ENCODE measurements at regions not wholly inside any gene's neighbourhood (a gene's known extent, or its start where the extent isn't known, plus 50 kb on each side); places are given as distances from the start of the nearest gene placed in this dataset.

GRCh38 chr12:77366616-77367015, 301.2 kb upstream of the E2F7 start:
- intact Hi-C loops (cut with micrococcal nuclease): no loop called here
- POLR2A ChIA-PET: no interaction called here
- Histone ChIP-seq H3K4me3 (replicated peaks in 1 of 3; ENCODE audit: insufficient read depth in 1 of 3, low read depth in 1 of 3, low read length in 3 of 3) (no peak overlapping the region), H3K4me1 (ENCODE audit: control insufficient read depth, extremely low read depth, insufficient read depth, low read length) (no peaks in the 10 kb centered on the region), H3K9me1 (replicated peaks; ENCODE audit: control insufficient read depth, extremely low read depth, insufficient read depth, low read length) (no peaks in the 10 kb centered on the region), H3K4me2 (ENCODE audit: insufficient read depth, low read length) (no peak overlapping the region), H3K9me3 (replicated peaks; ENCODE audit: control insufficient read depth, insufficient read depth, low read length) (no peaks in the 10 kb centered on the region), H3K27ac (ENCODE audit: insufficient read depth, low read depth, low read length) (no peak overlapping the region), H3K27me3 (ENCODE audit: control insufficient read depth in 2 of 2, insufficient read depth in 2 of 2, low read length in 2 of 2) (no peaks in the 10 kb centered on the region), H2AFZ (ENCODE audit: low read depth, low read length) (no peak overlapping the region), H4K20me1 (replicated peaks; ENCODE audit: control insufficient read depth, extremely low read depth, insufficient read depth, low read length) (no peaks in the 10 kb centered on the region), H3K36me3 (ENCODE audit: control insufficient read depth in 2 of 2, extremely low read depth in 1 of 2, insufficient read depth in 2 of 2, low read length in 2 of 2) (no peaks in the 10 kb centered on the region), H3K79me2 (ENCODE audit: control insufficient read depth, insufficient read depth, low read length) (no peaks in the 10 kb centered on the region), H3K9ac (replicated peaks; ENCODE audit: extremely low read depth, insufficient read depth, low read length) (no peak overlapping the region)
- DNase-seq (ENCODE audit: low read depth, low spot score): no peak
- CTCF ChIA-PET: no interaction called here
- BruUV-seq (replicated peaks): no TSS peak
- dilution Hi-C loops (cut with MboI; ENCODE audit: extremely low pct_ligation_motif_present, low sequenced_read_pairs): no loop called here
- FAIRE-seq: no peak
- TF ChIP-seq POLR2AphosphoS5 (IDR thresholded peaks at IDR 0.05; ENCODE audit: insufficient read depth, low read depth, low read length) (no peak), FOS (IDR thresholded peaks at IDR 0.05; ENCODE audit: borderline replicate concordance, insufficient read depth, low read length) (no peak), JUN (IDR thresholded peaks at IDR 0.05; ENCODE audit: borderline replicate concordance, insufficient read depth, insufficient read length, low read depth) (no peak), CTCF (IDR thresholded peaks at IDR 0.05; ENCODE audit: extremely low read depth in 1 of 2, insufficient read depth in 1 of 2, low read depth in 1 of 2, low read length in 2 of 2) (no peak), MAX (IDR thresholded peaks at IDR 0.05; ENCODE audit: insufficient read depth, insufficient read length) (no peak), POLR2A (IDR thresholded peaks at IDR 0.05; ENCODE audit: low read depth, low read length) (no peak), MYC (IDR thresholded peaks at IDR 0.05; ENCODE audit: low read depth, low read length) (no peak), GATA2 (IDR thresholded peaks at IDR 0.05; ENCODE audit: insufficient read depth, insufficient read length, low read depth, low read length) (no peak), EZH2 (IDR thresholded peaks at IDR 0.05; ENCODE audit: borderline replicate concordance, low read depth, low read length, severe bottlenecking) (no peak)

Data from endothelial cell of umbilical vein (primary cell).